ENCODE measurements at regions not wholly inside any gene's neighbourhood (a gene's known extent, or its start where the extent isn't known, plus 50 kb on each side); places are given as distances from the start of the nearest gene placed in this dataset.

DNA sequence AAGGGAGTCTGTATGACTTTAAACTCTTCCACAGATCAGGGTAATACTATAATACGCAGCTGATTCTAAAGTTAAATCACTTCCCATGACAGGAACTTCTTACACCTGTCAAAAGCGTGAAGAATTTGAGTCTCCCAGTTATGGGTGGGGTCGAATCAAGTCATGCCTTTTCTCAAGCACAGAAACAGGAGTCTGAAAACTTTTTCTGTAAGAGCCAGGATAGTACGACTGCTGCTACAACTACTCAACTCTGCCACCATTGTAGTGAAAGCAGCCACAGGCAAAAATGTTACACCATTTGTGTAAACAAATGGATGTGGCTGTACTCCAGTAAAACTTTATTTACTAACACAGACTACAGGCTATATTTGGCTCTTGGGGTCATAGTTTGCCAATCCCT is 90.3 kb downstream of the DUSP6 start:
- in situ Hi-C loops (cut with MboI; ENCODE audit: low sequenced_read_pairs in 4 of 4) (no loop called here), intact Hi-C loops (cut with DNase I; ENCODE audit: low total_unique reads) (no loop called here)
- H3K4me1 ChIP-seq = peaks cover 8 to 9% of the 10 kb centered on the region in 2 donors
- no peak overlapping the region for H3K4me3 ChIP-seq
- ATAC-seq (peak in 1 of 2 donors; percentile 72), DNase-seq (no peak)
- H3K36me3 ChIP-seq = no peaks in the 10 kb centered on the region
- TF ChIP-seq, protein P1, sequence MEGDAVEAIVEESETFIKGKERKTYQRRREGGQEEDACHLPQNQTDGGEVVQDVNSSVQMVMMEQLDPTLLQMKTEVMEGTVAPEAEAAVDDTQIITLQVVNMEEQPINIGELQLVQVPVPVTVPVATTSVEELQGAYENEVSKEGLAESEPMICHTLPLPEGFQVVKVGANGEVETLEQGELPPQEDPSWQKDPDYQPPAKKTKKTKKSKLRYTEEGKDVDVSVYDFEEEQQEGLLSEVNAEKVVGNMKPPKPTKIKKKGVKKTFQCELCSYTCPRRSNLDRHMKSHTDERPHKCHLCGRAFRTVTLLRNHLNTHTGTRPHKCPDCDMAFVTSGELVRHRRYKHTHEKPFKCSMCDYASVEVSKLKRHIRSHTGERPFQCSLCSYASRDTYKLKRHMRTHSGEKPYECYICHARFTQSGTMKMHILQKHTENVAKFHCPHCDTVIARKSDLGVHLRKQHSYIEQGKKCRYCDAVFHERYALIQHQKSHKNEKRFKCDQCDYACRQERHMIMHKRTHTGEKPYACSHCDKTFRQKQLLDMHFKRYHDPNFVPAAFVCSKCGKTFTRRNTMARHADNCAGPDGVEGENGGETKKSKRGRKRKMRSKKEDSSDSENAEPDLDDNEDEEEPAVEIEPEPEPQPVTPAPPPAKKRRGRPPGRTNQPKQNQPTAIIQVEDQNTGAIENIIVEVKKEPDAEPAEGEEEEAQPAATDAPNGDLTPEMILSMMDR (IDR thresholded peaks at IDR 0.05 in 4 of 5, conservative IDR thresholded peaks at IDR 0.05 in 1 of 5) = no peak
- no peak for TF ChIP-seq POLR2A (IDR thresholded peaks at IDR 0.05)
- H3K9me3 ChIP-seq = no peaks in the 10 kb centered on the region
- peak overlapping the region in 2 of 4 donors; percentile 30 to 39 for H3K27ac ChIP-seq
- no peaks in the 10 kb centered on the region for H3K27me3 ChIP-seq

DNA sequence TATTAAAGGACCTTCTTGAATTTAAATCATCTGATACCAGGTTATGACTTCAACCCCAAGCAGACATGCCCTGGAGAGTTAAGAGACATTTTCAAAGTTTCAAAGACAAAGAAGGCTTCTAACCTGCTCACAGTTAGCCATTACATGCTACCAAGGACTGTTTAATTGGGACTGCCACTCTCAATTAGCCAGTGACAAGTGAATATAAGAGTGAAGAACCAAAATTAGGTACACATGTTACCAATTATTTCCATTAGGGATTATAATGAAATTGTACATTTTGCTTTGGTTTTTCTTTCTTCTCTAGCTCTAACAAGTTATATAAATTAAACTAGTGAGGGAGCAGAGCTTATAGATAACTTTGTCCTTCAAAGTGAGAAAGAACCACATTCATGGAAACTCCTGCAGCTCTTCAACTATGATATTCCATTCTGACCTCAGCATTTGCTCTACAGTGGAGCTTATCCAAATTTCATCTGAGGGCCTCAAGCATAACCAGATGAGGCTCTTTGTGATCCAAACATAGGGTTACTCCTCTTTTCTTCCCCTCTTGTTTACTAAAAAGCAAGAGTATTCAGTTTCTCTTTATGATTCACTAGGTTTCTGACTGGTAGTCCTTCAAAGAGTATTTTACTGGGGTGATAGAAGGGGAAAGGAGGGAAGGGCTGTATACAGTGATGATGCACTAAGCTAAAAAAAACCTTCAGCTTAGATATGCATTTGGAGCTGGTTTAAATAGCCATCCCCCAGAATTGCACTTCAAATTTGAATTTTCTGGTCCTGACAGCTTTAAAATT is 91.3 kb downstream of the DUSP6 start:
- Histone ChIP-seq H3K9me3 (no peaks in the 10 kb centered on the region), H3K4me1 (peaks cover 8 to 9% of the 10 kb centered on the region in 2 donors), H3K4me3 (no peak overlapping the region), H3K27ac (no peak overlapping the region), H3K36me3 (no peaks in the 10 kb centered on the region), H3K27me3 (no peaks in the 10 kb centered on the region)
- no peak for TF ChIP-seq POLR2A (IDR thresholded peaks at IDR 0.05)
- TF ChIP-seq, protein P1 (IDR thresholded peaks at IDR 0.05 in 4 of 5, conservative IDR thresholded peaks at IDR 0.05 in 1 of 5) = no peak
- intact Hi-C loops (cut with DNase I; ENCODE audit: low total_unique reads) (no loop called here), in situ Hi-C loops (cut with MboI; ENCODE audit: low sequenced_read_pairs in 4 of 4) (no loop called here)
- ATAC-seq (no peak), DNase-seq (no peak)

DNA sequence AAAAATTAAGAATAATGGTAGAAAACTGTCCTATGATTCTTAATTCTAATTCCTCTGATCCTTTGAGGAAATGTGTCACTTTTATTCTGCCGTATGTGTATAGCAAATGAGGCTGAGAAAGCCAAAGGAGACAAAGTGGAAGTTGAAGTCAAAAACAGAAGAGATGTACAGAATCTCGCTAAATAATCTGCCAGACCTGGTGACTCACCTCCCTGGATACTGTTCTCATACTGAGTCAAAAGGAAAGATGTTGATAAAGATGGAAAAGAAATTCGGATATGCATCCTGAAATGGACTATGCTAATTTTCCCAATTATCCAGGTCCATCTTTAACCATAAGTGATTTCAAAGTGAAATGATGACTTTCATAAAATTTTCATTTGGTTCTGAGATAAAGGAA is 92.5 kb downstream of the DUSP6 start:
- DNase-seq = no peak
- H3K27me3 ChIP-seq = no peaks in the 10 kb centered on the region
- no peak for ATAC-seq
- H3K4me3 ChIP-seq = no peak overlapping the region
- no peak overlapping the region for H3K27ac ChIP-seq
- TF ChIP-seq, protein P1 (IDR thresholded peaks at IDR 0.05 in 4 of 5, conservative IDR thresholded peaks at IDR 0.05 in 1 of 5) = no peak
- TF ChIP-seq POLR2A (IDR thresholded peaks at IDR 0.05) = no peak
- no peaks in the 10 kb centered on the region for H3K9me3 ChIP-seq
- H3K4me1 ChIP-seq = peaks cover 8 to 9% of the 10 kb centered on the region in 2 donors
- intact Hi-C loops (cut with DNase I; ENCODE audit: low total_unique reads) (no loop called here), in situ Hi-C loops (cut with MboI; ENCODE audit: low sequenced_read_pairs in 4 of 4) (no loop called here)
- H3K36me3 ChIP-seq = no peaks in the 10 kb centered on the region

DNA sequence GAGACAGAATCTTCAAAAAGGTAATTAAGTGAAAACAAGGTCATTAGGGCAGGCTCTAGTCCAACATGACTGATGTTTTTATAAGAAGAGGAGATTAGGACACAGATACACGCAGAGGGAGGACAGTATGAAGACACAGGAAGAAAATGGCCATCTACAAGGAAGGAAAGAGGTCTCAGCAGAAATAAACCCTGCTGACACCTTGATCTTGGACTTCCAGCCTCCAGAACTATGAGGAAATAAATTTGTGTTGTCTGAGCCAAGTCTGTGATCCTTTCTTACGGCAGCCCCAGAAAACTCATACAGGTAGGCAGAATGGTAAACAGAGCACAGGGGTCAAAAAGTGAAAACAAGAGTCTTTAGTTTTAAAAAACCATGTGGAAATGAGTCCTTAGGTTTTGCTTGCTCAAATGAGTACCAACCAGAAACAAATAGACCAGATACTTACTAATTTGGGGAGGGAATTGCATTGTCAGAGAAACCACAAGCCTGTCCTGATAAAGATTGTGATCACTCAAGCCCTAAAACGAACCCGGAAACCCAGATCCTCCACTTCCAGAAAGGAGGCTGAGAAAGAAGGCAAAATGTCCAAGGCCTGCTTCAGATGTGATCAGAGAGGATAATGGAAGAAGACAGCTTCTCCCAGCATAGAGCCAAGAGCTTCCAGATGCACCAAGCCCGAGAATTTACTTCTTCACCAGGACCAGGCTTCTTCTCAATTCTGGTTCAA is 93.9 kb downstream of the DUSP6 start:
- TF ChIP-seq POLR2A (IDR thresholded peaks at IDR 0.05) = no peak
- TF ChIP-seq, protein P1 (IDR thresholded peaks at IDR 0.05 in 4 of 5, conservative IDR thresholded peaks at IDR 0.05 in 1 of 5) = no peak
- ATAC-seq (no peak), DNase-seq (no peak)
- no peaks in the 10 kb centered on the region for H3K36me3 ChIP-seq
- in situ Hi-C loops (cut with MboI; ENCODE audit: low sequenced_read_pairs in 4 of 4) (no loop called here), intact Hi-C loops (cut with DNase I; ENCODE audit: low total_unique reads) (no loop called here)
- H3K9me3 ChIP-seq = no peaks in the 10 kb centered on the region
- peaks cover 8 to 9% of the 10 kb centered on the region in 2 donors for H3K4me1 ChIP-seq
- H3K27me3 ChIP-seq = no peaks in the 10 kb centered on the region
- H3K27ac ChIP-seq = no peak overlapping the region
- H3K4me3 ChIP-seq = no peak overlapping the region
